ENCODE measurements at regions not wholly inside any gene's neighbourhood (a gene's known extent, or its start where the extent isn't known, plus 50 kb on each side); places are given as distances from the start of the nearest gene placed in this dataset.
A peak's percentile ranks its signal among the peaks of the same experiment; 100 is the strongest.

- no peak for TF ChIP-seq CTCF (IDR thresholded peaks at IDR 0.05; ENCODE audit: low read depth, low read length)
- no peak overlapping the region for H3K4me3 ChIP-seq (replicated peaks in 1 of 2; ENCODE audit: low read depth in 2 of 2, low read length in 2 of 2)
- peak; percentile 34 to 56 for DNase-seq (ENCODE audit: low read depth in 2 of 2)
Measured at GRCh38 chr7:95693551-95694333, 78.6 kb upstream of the DYNC1I1 start.

GRCh38 chr7:95691464-95691863 is 80.9 kb upstream of the DYNC1I1 start:
- DNase-seq (ENCODE audit: low read depth in 2 of 2), result no peak
- no peak overlapping the region for H3K4me3 ChIP-seq (replicated peaks in 1 of 2; ENCODE audit: low read depth in 2 of 2, low read length in 2 of 2)
- no peak for TF ChIP-seq CTCF (IDR thresholded peaks at IDR 0.05; ENCODE audit: low read depth, low read length)

- no peak overlapping the region for H3K4me3 ChIP-seq (replicated peaks in 1 of 2; ENCODE audit: low read depth in 2 of 2, low read length in 2 of 2)
- DNase-seq (ENCODE audit: low read depth in 2 of 2), result peak; percentile 65 to 75
- TF ChIP-seq CTCF (IDR thresholded peaks at IDR 0.05; ENCODE audit: low read depth, low read length), result peak; percentile 44
Measured at GRCh38 chr7:95690367-95690947, 81.9 kb upstream of the DYNC1I1 start.

GRCh38 chr7:95688931-95689495 is 83.3 kb upstream of the DYNC1I1 start:
- H3K4me3 ChIP-seq (replicated peaks in 1 of 2; ENCODE audit: low read depth in 2 of 2, low read length in 2 of 2), result no peak overlapping the region
- TF ChIP-seq CTCF (IDR thresholded peaks at IDR 0.05; ENCODE audit: low read depth, low read length), result no peak
- peak; percentile 5 to 27 for DNase-seq (ENCODE audit: low read depth in 2 of 2)

- H3K4me3 ChIP-seq (replicated peaks in 1 of 2; ENCODE audit: low read depth in 2 of 2, low read length in 2 of 2), result no peak overlapping the region
- TF ChIP-seq CTCF (IDR thresholded peaks at IDR 0.05; ENCODE audit: low read depth, low read length), result peak; percentile 34
- peak; percentile 58 to 65 for DNase-seq (ENCODE audit: low read depth in 2 of 2)
Measured at GRCh38 chr7:95687759-95688343, 84.5 kb upstream of the DYNC1I1 start.

- no peak overlapping the region for H3K4me3 ChIP-seq (replicated peaks in 1 of 2; ENCODE audit: low read depth in 2 of 2, low read length in 2 of 2)
- DNase-seq (ENCODE audit: low read depth in 2 of 2), result peak; percentile 74 to 84
- TF ChIP-seq CTCF (IDR thresholded peaks at IDR 0.05; ENCODE audit: low read depth, low read length), result peak; percentile 29
Measured at GRCh38 chr7:95686109-95686508, 86.2 kb upstream of the DYNC1I1 start.

Data from cardiac fibroblast (primary cell).